ENCODE measurements at regions not wholly inside any gene's neighbourhood (a gene's known extent, or its start where the extent isn't known, plus 50 kb on each side); places are given as distances from the start of the nearest gene placed in this dataset.

DNA sequence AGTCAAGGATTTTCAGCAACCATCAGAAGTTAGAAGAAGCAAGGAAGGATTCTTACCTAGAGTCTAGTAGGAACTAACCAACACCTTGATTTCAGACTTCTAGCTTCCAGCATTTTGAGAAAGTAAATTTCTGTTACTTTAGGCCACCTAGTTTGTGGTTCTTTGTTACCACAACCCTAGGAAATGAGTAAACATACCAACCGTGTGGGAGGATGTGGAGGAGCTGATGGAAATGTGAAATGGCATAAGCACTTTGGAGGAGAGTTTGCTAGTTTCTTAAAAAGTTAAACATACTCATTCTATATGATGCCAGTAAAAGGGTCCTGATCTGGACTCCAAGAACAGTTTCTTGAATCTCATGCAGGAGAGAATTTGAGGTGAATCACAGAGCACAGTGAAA is 679.4 kb downstream of the PDHA2 start:
- BruUV-seq (replicated peaks): no TSS peak
- TF ChIP-seq, protein P1, sequence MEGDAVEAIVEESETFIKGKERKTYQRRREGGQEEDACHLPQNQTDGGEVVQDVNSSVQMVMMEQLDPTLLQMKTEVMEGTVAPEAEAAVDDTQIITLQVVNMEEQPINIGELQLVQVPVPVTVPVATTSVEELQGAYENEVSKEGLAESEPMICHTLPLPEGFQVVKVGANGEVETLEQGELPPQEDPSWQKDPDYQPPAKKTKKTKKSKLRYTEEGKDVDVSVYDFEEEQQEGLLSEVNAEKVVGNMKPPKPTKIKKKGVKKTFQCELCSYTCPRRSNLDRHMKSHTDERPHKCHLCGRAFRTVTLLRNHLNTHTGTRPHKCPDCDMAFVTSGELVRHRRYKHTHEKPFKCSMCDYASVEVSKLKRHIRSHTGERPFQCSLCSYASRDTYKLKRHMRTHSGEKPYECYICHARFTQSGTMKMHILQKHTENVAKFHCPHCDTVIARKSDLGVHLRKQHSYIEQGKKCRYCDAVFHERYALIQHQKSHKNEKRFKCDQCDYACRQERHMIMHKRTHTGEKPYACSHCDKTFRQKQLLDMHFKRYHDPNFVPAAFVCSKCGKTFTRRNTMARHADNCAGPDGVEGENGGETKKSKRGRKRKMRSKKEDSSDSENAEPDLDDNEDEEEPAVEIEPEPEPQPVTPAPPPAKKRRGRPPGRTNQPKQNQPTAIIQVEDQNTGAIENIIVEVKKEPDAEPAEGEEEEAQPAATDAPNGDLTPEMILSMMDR (IDR thresholded peaks at IDR 0.05; ENCODE audit: unreplicated experiment): no peak
- Mint-ChIP-seq H3K9me3 (ENCODE audit: low read depth, unreplicated experiment) (peaks cover 3% of the 10 kb centered on the region), H3K4me1 (ENCODE audit: low read depth, unreplicated experiment) (no peaks in the 10 kb centered on the region), H3K4me3 (ENCODE audit: low read depth, unreplicated experiment) (no peak overlapping the region), H3K27ac (ENCODE audit: unreplicated experiment) (no peak overlapping the region), H3K36me3 (ENCODE audit: insufficient read depth, unreplicated experiment) (no peaks in the 10 kb centered on the region), H3K27me3 (ENCODE audit: unreplicated experiment) (no peaks in the 10 kb centered on the region)
- no peak for DNase-seq
- intact Hi-C loops (cut with micrococcal nuclease; ENCODE audit: unreplicated experiment): no loop called here
- CTCF ChIA-PET: no interaction called here

DNA sequence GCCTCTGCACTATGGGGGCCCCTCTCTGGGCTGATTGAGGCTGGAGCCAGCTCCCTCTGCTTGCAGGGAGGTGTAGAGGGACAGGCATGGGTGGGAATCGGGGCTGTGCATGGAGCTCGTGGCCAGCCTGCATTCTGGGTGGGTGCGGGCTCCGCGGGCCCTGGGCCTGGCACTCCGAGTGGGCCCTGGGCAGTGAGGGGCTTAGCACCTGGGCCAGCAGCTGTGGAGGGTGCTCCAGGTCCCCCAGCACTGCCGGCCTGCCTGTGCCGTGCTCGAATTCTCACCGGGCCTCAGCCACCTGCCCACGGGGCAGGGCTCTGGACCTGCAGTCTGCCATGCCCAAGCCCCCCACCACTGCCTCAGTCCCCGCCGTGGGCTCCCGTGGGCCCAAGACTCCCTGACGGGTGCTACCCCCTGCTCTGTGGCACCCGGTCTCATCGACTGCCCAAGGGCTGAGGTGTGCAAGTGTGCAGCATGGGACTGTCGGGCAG is 681.2 kb downstream of the PDHA2 start:
- no peak overlapping the region for H3K4me3 Mint-ChIP-seq (ENCODE audit: low read depth, unreplicated experiment)
- intact Hi-C loops (cut with micrococcal nuclease; ENCODE audit: unreplicated experiment): no loop called here
- no peaks in the 10 kb centered on the region for H3K9me3 Mint-ChIP-seq (ENCODE audit: low read depth, unreplicated experiment)
- no TSS peak for BruUV-seq (replicated peaks)
- no peaks in the 10 kb centered on the region for H3K27me3 Mint-ChIP-seq (ENCODE audit: unreplicated experiment)
- no peaks in the 10 kb centered on the region for H3K4me1 Mint-ChIP-seq (ENCODE audit: low read depth, unreplicated experiment)
- CTCF ChIA-PET: no interaction called here
- TF ChIP-seq, protein P1 (IDR thresholded peaks at IDR 0.05; ENCODE audit: unreplicated experiment): no peak
- no peak for DNase-seq
- no peak overlapping the region for H3K27ac Mint-ChIP-seq (ENCODE audit: unreplicated experiment)
- H3K36me3 Mint-ChIP-seq (ENCODE audit: insufficient read depth, unreplicated experiment): no peaks in the 10 kb centered on the region

DNA sequence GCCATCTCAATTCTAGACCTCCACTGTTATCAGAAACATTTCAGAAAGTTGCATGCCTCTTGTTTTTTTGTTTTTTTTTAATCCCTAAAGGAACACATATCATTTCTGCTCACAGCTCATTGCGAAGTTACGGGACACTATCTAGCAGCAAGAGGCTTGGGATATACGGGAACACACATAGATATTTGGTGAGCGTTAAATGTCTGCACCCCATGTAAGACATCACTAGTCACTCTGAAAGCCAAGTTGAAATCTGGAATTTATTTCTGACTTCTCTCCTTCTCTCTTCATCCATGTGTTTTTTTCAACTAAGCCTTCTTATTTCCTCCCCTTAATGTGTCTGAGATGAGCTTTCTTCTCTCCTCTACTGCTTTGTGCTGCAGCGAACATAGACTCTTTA is 683.7 kb downstream of the PDHA2 start:
- Mint-ChIP-seq H3K27me3 (ENCODE audit: unreplicated experiment) (no peaks in the 10 kb centered on the region), H3K4me1 (ENCODE audit: low read depth, unreplicated experiment) (no peaks in the 10 kb centered on the region), H3K27ac (ENCODE audit: unreplicated experiment) (no peak overlapping the region), H3K36me3 (ENCODE audit: insufficient read depth, unreplicated experiment) (no peaks in the 10 kb centered on the region), H3K4me3 (ENCODE audit: low read depth, unreplicated experiment) (no peak overlapping the region), H3K9me3 (ENCODE audit: low read depth, unreplicated experiment) (no peaks in the 10 kb centered on the region)
- intact Hi-C loops (cut with micrococcal nuclease; ENCODE audit: unreplicated experiment): no loop called here
- DNase-seq: no peak
- BruUV-seq (replicated peaks): no TSS peak
- CTCF ChIA-PET: no interaction called here
- TF ChIP-seq, protein P1 (IDR thresholded peaks at IDR 0.05; ENCODE audit: unreplicated experiment): no peak

DNA sequence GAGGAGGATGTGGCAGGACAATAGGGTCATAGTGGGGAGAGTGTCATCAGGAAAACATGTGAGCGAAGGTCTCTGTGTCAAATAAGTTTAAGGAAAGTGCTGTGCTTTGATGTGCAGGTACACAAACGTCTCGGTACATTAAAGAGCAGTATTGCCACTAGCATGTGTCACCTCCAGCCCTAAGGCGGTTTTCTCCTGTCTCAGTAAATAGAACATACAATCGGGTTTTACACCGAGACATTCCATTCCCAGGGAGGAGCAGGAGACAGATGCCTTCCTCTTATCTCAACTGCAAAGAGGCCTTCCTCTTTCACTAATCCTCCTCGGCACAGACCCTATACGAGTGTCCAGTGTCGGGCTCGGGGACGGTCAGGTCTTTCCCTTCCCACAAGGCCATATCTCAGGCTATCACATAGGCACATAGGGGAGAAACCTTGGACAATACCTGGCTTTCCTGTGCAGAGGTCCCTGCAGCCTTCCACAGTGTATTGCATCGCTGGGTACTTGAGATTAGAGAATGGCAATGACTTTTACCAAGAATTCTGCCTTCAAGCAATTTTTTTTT is 684.5 kb downstream of the PDHA2 start:
- intact Hi-C loops (cut with micrococcal nuclease; ENCODE audit: unreplicated experiment): no loop called here
- DNase-seq: no peak

More for the DNA sequence above, 684.5 kb downstream of the PDHA2 start:
- CTCF ChIA-PET: no interaction called here
- no peaks in the 10 kb centered on the region for H3K9me3 Mint-ChIP-seq (ENCODE audit: low read depth, unreplicated experiment)
- no peaks in the 10 kb centered on the region for H3K4me1 Mint-ChIP-seq (ENCODE audit: low read depth, unreplicated experiment)
- TF ChIP-seq, protein P1 (IDR thresholded peaks at IDR 0.05; ENCODE audit: unreplicated experiment): no peak
- H3K4me3 Mint-ChIP-seq (ENCODE audit: low read depth, unreplicated experiment): no peak overlapping the region
- BruUV-seq (replicated peaks): no TSS peak
- H3K27ac Mint-ChIP-seq (ENCODE audit: unreplicated experiment): no peak overlapping the region
- H3K36me3 Mint-ChIP-seq (ENCODE audit: insufficient read depth, unreplicated experiment): no peaks in the 10 kb centered on the region
- no peaks in the 10 kb centered on the region for H3K27me3 Mint-ChIP-seq (ENCODE audit: unreplicated experiment)
